ENCODE measurements at regions not wholly inside any gene's neighbourhood (a gene's known extent, or its start where the extent isn't known, plus 50 kb on each side); places are given as distances from the start of the nearest gene placed in this dataset.
A peak's percentile ranks its signal among the peaks of the same experiment; 100 is the strongest.

DNA sequence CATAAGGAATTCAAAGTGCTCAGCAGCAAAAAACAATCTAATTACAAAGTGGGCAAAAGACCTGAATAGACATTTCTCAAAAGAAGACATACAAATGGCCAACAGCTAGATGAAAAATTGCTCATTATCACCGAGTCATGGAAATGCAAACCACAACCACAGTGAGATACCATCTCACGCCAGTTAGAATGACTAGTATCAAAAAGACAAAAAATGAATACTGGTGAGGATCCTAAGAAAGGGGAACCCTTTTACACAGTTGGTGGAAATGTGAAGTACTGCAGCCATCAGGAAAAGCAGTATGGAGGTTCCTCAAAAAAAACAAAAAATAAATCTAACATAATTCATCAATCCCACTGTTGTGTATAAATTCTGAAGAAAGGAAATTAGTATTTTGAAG lies 1206.1 kb downstream of the EFNB2 start:
- intact Hi-C loops (cut with DNase I): no loop called here
- DNase-seq (no peak), ATAC-seq (no peak)

DNA sequence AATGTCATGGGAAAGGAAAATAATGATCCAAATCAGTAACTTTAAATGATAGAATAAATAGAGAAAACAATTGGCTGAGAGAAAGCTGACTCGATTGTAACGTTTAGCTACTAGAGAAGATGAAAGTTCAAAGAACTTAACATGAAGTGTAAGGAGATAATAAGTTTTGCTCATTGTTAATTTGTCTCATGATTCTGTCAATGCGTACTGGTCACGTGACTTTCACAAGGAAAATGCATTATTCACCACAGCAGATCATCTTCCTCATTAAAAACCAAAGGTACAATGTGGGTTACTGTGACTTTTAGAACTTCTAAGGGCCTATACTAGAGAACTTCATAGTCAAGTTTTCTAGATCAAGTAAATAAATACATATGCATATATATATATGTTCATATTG lies 1207.2 kb downstream of the EFNB2 start:
- no peak for ATAC-seq
- DNase-seq: no peak
- intact Hi-C loops (cut with DNase I): no loop called here

DNA sequence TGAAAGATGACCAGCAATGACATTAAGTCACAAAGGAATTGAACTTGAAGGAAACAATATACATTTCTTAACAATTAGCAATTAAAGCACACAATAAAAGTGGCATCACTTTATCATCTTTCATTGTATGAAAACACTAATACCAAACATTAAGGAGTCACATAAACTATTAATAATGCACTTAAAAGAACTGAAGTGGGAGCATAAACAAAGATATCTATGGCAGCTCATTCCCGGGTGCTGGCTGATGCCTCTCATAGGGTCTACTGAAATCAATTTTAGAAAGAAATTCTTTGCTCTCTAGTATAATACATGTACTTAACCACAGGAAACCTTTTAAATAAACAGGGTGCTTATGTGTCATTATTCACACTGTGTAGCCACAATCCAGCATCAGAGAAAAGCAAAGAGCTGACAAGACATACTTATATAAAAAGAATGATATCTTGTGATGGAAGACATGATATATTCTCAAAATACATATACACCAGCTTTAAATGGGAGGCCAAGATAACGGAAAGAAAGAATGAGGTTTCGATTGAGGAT lies 1207.8 kb downstream of the EFNB2 start:
- ATAC-seq (no peak), DNase-seq (no peak)
- intact Hi-C loops (cut with DNase I): no loop called here

DNA sequence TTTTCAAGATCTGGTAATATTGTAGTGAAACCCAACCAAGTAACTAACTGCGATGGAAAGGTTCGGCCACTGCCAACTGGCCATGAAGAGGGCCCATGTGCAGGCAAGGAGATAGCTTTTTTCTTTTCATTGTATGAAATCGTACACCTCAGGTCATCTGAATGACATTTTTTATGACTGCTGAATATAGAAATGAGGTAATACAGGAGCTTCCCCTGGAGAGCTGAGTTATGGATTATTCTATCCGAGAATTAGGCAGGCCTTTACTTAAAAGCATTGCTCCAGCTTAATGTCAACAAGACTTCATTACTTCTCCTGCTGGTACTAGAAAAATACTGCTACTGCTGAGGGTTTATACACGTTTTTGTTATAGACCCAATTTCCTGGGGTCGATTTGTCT lies 1215.6 kb downstream of the EFNB2 start:
- intact Hi-C loops (cut with DNase I): no loop called here
- ATAC-seq (no peak), DNase-seq (no peak)

DNA sequence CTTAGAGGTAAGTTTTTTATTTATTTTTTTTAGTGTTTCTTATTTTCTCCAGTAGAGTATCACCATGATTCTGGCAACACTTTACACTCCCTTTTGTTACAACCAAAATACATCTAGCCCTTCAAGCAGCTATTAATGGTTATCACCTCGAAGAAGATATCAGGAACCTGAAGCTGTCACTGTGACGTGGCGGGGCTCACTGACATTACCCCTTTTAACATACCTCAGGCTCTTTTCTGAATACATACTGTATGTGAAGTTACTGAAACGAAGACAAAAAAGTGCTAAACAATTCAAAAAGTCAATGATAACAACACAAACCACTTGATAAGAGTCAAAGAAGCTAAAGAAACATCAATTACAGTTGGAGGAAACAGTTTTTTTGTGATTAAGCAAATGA lies 1218.7 kb downstream of the EFNB2 start:
- intact Hi-C loops (cut with DNase I): no loop called here
- ATAC-seq (no peak), DNase-seq (no peak)

DNA sequence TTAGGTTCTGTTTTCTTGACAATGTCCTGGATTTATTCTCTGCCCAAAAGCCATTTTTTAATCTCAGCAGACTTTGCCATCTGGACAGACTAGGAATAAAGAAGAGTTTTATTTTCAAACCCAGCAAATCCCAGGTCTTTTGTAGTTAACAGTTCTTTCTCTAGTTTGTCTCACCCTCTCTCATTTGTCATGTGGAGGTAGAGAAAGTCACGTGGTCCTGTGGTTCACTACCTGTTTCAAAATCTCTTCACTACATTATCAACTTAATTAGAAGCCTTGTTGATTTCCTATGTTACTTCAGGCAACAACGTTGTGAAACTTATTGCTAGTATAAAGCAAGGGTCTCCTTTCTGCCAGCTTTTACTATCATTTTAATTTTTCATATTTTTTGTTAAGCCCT lies 1222.6 kb downstream of the EFNB2 start:
- no peak for DNase-seq
- no peak for ATAC-seq
- intact Hi-C loops (cut with DNase I): no loop called here

DNA sequence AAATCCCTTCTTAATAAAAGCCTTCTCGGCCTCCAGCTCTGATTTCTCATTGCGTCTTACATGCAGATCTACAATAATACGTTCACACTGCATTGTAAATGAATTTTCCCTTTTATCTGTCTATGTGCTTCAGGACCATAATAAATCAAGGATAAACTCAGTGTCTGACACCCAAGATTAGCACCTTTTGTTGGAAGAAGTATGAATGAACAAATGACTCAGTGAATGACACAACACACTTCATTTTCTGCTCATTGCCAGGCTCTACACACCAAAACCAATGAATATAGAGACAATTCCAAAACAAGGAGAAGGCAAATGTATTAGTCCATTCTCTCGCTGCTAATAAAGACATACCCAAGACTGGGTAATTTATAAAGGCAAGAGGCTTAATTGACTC lies 1224.4 kb downstream of the EFNB2 start:
- ATAC-seq (no peak), DNase-seq (no peak)
- intact Hi-C loops (cut with DNase I): no loop called here

DNA sequence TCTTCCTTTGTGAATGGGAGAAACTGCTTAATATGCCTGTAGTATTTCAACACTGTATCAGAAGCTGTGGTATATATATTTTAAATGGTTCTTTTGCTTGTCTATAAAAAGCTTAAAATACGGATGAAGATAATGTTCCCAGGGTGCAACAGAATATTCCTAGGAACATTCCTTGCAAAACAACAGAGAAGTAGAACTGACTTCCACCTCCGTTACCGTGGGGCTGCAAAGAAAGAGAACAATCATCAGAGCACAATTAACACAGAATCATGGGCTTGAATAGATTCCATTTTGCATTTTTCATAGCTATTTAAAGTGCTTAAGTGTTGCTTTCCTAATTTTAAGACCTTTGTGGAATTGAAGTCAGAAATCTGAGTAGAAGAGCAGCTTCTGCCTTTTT lies 1227.7 kb downstream of the EFNB2 start:
- ATAC-seq (no peak), DNase-seq (no peak)
- intact Hi-C loops (cut with DNase I): no loop called here

DNA sequence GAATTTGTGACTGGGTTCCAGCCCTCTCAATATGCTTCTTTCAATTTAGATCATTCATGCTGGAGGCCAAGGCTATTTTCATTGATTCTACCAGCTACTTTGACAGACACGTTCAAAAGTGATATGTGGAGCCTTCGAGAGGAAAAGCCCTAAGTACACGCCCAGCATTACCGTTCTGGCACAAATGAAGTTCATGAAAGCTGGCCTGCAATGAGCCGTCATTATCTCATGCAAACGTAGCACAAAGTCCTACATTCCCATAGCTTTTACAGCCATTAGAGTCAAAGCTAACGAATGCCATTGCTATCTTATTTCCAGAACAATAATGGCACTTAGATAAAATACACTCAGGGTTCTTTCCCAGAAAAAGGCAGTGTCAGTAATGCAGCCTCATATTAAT lies 1237.6 kb downstream of the EFNB2 start:
- intact Hi-C loops (cut with DNase I): no loop called here
- DNase-seq (no peak), ATAC-seq (no peak)

DNA sequence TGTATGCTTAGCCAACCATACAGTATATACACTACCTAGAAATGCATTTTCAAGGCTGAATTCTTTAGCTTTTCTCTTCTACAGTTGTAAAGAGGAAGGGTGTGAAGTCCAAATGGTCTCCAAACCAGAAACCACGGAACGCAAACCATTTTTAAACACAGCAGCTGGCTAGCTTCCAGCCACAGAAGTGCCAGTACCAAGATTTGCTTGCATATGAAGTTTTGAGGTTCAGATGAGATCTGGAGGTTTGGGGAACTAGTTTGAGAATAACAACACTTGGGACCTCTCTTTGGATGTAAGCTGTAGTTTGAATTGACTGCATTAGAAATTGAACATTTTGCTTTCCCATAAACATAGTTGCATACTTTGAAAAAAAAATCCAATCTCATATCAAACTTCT lies 1243.5 kb downstream of the EFNB2 start:
- DNase-seq (no peak), ATAC-seq (no peak)
- intact Hi-C loops (cut with DNase I): no loop called here

DNA sequence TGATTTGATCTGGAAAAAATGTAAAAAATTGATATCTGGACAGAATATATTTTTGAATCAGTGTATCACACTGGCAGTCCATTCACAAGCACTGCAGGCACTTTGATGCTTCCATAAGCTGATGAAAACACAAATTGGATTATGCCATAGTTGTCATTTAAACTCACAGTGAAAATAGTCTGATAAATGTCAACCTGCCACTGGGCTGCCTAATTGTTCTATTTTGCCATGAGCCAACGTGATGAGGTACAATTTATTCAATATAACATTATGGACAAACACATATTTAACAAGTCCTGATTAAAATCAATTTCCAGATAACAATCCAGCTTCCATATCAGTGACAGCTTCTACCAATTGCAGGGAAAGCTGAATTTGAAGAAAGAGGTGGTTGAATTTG lies 1244.9 kb downstream of the EFNB2 start:
- intact Hi-C loops (cut with DNase I): no loop called here
- ATAC-seq (no peak), DNase-seq (no peak)

DNA sequence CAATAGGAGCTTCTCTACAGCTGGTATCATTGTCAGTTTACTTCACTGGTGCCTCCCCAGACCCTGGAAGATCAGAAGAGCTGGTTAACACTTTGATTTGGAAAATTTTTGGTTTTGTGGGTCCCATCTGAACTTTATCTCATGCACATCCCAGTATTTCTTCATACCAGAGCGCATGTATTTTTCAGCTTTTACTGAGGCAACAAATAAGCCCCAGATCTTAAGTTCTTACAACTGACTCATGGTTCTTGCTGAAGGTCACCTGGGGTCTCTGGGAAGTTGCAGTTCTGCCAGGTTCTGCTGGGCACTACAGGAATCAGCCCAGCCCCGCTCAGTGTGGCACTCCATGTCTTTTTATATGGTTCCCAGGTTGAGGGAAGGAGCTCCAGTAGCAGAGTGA lies 1249.9 kb downstream of the EFNB2 start:
- ATAC-seq (no peak), DNase-seq (no peak)
- intact Hi-C loops (cut with DNase I): no loop called here

DNA sequence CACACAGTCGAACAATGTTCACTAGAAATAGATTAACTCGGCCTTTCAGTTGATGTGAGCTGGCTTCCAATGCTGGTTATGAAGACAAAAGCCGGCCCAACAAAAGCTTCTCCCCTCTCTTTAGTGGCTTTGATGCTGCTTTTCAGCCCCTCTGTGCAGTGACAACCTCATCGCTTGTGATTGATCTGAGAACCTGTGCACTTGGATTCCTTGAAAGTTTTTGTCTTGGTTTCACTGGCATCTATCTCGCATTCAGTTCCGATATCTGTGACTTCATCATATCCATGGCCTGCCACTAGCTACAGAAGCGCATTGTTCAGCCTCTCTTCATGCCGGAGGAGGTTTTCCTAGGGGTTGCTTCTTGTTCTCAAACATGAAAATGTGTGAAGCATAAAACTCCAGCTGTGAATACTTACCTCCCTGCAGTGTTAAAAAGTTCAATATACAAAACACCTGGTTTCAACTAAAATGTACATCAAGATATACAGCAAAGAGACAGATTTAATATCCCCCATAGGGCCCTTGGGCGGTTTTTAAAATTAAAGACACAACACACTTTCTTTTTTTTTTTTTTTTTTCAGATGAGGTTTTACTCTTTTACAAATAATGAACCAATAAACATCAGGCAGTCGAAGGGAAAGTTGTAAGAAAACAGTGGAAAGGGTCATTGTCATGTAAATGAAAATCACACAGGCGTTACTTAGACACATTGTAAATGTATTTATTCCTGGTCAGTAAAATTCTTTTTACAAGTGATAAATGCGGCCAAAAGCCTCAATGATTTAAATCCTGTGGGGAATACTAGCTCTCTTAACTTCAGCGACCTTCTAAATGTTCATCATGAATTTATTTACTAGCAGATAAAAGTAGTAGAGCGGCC lies 1252.8 kb downstream of the EFNB2 start:
- no peak for DNase-seq
- ATAC-seq: no peak
- intact Hi-C loops (cut with DNase I): no loop called here

DNA sequence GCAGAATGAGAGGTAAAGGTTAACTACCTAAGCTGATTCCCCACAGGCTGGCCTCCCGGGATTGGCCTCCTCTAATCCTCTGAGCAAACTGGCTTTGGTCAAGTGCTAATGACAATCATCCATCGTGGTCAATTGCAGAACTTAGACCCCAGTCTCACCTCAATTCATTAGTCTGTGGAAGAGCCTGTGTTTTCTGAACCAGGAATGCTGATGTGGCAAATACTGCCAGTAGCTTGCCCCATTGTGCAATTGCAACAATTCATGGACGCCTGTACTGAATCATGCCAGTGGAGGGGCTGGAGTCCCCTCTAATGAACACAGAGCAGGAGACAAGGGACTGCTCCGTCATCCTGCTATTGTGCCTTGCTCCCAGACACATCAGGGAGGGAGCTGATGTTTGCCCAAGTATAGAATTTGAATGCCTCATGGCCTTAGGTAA lies 1256.5 kb downstream of the EFNB2 start:
- intact Hi-C loops (cut with DNase I): no loop called here

DNA sequence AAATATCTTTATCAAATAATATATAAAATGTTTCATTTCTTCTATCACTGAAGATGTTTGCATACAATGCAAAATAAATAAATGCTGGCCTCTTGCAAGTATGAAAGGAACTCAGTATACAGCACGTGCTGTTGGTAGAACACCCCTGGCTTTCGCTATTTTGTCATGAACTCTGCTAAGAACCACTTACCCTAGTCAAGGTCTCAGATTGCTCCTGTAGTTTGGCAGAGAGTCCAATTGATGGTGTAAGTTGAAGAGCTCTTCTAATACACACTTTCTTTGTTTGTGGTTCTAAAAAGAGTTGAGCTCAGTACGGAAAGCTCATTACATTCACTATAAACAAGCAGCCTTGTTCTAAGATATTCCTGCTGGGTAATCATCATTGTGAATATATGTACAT lies 1258.9 kb downstream of the EFNB2 start:
- DNase-seq (no peak), ATAC-seq (no peak)
- intact Hi-C loops (cut with DNase I): no loop called here

More for the DNA sequence above, 1256.5 kb downstream of the EFNB2 start:
- DNase-seq: no peak
- no peak for ATAC-seq

DNA sequence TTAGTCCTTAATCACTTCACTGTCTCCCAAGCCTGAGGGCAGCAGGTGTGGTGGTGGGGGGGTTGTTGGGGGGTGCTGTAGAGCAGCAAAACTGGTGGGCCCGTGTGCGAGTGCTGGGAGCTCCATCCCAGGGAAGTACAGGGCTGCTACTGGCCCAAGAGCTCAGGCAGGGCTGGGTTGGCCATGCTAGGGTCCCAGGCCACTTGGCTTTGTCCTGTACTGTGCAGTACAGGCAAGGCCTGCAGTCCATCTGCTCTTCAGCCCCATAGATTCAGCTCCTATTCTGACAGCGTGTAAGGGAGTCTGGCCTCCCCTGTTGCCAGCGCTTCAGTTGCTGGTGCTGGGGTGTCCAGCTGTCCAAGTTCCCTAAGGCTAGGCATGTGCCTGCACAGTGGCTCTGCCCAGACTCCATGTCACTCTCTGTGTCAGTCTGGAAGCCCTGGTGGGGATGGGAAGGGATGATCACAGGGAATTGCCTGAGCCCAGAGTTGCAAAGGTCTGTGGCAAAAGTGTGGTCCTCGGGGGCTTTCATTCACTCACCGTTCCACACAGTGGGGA lies 1261.7 kb downstream of the EFNB2 start:
- intact Hi-C loops (cut with DNase I): no loop called here
- no peak for ATAC-seq

DNA sequence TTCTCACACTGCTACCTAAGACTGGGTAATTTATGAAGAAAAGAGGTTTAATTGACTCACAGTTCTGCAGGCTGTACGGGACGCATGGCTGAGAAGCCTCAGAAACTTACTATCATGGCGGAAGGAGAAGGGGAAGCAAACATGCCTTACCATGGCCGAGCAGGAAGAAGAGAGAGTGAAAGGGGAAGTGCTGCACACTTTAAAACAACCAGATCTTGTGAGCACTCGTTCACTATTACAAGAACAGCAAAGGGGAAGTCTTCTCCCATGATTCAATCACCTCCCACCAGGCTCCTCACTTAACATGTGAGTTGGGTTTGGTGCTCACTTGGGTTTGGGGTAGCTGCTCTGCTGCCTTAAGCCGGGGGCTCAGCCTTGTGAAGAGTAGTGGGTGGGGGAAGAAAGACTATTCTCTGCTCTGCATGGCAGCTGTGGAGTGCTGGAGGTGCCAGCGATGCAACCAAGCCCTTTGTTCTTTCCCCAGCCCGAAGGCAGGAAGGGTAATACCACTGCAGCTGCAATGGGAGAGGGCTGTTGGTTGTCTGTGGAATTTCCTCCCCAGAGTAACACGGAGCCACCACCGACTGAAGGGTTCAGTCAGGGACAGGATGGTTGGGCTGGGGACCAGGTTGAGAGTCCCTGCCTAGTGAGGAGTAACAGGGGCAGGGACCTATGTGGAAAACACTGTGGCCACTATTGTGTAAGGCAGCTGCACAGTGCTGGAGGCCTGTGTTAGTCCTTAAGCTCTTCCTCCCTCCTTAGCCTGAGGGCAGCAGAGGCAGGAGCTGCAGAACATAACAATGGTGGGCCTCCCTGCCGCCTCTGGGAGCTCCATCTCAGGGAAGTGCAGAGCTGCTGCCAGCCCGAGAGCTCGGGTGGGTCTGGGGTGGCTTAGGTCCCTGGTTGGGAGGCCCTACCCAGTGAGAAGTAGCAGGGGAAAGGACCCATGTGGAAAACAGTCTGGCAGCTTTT lies 1262.5 kb downstream of the EFNB2 start:
- intact Hi-C loops (cut with DNase I): no loop called here
- no peak for DNase-seq
- peak in 1 of 2 donors; percentile 36 for ATAC-seq

More for the DNA sequence above, 1261.7 kb downstream of the EFNB2 start:
- no peak for DNase-seq

DNA sequence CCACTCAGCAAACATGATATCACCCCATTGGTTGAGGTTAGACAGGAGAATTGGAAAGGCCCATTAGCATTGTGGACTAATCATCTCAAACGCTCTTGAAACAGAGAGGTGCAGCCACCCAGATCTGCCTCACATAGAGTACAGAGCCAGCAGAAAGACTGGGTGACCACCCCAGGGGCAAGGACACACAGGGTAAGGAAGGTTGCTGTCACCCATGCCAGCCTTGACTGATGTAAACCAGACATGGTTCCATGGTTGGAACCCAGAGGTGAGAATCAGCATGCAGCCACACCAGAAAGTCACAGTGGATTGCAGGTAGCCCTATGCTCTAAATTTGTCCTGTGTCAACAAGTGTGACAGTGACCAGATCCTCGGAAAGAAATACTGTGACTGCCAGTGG lies 1268.8 kb downstream of the EFNB2 start:
- intact Hi-C loops (cut with DNase I): no loop called here
- ATAC-seq (no peak), DNase-seq (no peak)

DNA sequence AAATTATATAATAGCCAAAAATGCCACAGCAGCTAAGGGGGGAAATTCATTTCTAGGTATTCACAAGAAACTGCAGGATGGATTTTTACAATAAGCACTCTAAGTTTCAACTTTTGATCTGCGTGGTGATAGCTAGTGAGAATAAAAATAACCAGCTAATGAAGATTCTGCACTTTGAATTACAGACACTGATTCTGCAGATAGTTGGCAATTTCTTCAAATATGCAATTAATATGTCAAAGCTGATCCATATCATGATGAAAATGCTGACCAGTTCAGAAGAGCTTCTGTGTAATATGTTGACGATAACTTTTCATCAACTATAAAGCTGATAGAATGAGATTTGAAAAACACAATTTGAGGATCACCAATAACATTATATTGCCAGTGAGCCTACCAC lies 1272.9 kb downstream of the EFNB2 start:
- no peak for ATAC-seq
- intact Hi-C loops (cut with DNase I): no loop called here

DNA sequence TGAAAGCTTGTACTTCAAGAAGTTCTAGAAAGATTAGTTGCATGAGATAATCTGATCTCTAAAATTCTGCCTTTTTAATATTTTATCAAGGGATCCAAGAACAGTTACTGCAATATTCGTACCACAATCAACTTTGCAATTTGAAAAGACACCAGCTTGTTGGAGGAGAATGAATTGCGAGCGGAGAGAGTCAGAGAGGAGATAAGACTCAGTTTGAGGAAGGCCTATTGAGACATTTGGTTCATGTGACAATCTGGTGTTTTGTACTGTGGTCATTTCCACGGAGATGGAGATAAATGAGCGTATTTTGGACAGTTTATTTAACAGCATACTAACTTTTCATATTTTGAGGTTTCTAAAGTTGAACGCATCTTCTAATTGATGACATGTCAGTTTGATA lies 1276.0 kb downstream of the EFNB2 start:
- ATAC-seq (no peak), DNase-seq (no peak)
- intact Hi-C loops (cut with DNase I): no loop called here

More for the DNA sequence above, 1272.9 kb downstream of the EFNB2 start:
- DNase-seq: no peak

All from left cardiac atrium (tissue), 4 donors.